ENCODE measurements at regions not wholly inside any gene's neighbourhood (a gene's known extent, or its start where the extent isn't known, plus 50 kb on each side); places are given as distances from the start of the nearest gene placed in this dataset.

DNA sequence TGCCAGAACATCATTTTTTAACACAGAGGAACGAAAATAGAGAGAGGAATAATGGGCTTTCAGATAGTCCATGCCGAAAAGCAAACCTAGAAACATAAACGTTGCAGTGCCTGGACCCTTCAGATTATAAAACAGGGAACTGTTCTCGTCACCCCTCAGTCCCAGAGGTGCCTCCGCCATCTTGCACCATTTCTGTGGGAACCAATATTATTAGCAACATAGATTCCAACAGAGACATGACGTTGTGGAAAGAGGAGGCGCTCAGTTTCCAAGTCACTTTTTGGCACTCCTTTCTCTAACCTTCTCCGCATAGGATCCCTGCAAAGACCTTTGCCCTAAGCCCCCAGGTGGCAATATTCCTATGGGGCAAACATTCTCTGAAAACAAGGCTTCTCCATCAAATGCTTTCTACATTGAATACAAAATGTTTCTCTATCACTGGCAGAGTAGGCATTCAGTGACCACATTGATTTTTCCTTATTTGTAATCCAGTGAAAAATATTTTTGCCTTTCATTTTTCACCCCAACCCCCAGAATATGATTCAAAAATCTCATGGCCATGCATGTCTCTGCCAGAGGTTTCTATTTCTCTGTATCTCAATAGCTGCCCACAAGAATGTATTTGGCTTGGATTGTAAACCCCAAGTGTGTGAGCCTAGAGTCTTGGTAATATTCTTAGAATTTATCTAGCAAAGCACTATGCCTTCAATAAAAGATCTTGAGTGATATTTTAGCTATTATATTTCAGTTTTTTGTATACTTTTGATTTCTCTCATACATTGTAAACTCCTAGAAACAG lies 500.8 kb upstream of the WWC1 start:
- no peak for DNase-seq (ENCODE audit: low read depth)

DNA sequence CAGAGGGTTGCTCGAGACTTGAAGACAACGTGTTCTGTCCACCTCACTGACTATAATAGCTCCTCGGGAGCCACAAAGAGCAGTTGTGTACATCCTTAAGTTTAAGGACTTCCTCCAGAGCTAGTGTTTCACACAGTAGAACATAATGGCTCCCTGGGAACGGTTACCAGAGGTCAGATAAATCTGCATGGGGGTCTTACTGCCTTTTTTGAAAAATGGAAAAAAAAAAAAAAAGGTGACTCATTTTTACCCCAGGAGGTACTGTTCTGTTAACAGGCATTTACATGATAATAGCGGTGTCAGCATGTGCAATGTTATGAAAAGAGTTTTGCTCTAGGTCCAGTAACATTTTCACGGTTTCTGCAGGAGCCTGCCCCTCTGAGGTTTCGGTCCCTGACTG lies 498.9 kb upstream of the WWC1 start:
- DNase-seq (ENCODE audit: low read depth) = no peak

DNA sequence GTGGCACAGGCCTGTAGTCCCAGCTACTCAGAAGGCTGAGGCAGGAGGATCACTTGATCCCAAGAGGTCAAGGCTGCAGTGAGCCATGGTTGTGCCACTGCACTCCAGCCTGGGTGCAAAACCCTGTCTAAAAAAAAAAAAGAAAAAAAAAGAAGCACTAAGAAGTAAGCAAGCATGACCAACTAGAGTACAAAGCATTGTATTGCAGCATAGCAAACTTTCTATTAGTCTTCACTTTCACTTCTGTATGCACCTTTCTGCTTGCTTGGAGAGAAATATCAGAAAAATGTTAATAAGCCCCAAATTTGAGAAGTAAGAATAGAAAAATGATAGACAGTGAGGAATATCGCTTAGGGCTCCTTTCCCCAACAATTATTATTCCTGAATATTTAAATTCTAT lies 497.7 kb upstream of the WWC1 start:
- no peak for DNase-seq (ENCODE audit: low read depth)

DNA sequence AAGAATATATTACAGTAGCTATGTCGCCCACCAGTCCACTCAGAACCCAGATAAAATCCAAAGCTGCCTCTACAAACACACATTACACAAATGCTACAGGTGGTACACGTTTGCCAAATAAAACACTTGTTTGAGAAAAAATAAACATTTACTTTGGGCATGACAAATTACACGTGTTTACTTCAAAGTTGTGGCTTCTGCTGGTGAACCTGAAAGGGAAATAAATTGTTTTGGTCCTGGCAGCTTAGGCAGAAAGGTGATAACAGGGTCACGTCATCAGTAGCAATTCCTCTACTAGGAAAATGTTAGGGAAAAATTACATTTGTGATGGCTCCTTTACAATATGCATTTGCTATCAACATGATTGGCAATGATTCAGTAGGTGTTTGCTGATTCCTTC lies 497.3 kb upstream of the WWC1 start:
- DNase-seq (ENCODE audit: low read depth) = no peak

DNA sequence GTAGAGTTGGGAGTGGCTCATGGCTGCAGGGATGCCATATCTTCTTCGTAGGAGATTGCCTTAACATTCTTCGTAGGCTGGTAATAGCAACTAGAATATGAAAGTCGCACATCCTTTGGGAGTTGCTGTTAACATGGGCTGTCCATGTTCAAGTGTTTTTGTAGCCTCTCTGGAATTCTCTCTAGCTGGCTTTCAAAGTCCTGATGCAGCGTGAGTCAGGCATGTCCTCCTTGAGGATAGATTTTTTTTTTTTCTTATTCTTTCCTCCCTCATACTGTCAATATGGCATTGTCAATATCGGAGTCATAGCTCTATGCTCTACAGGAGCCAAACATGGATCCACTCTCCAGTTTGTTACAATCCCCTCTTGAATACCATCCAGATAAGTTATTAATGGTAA lies 494.8 kb upstream of the WWC1 start:
- no peak for DNase-seq (ENCODE audit: low read depth)

DNA sequence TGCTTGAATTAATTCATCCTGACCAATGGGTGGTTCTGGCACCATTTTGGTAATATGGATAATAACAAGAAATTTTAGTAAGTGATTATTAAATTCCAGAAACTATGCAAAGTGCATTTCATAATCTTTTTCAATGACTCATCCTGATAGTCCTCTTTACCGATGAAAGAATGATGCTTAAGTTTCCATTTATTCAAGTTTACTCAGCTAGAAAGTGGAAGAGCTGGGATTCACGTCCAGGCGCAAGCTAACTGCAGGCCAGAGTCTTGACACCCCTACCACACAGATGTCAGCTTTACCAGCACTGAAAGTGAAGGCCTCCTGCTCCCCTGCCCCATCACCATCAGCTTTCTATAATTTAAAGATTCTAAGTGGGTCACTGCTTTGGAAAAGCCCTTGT lies 493.5 kb upstream of the WWC1 start:
- DNase-seq (ENCODE audit: low read depth) = no peak

DNA sequence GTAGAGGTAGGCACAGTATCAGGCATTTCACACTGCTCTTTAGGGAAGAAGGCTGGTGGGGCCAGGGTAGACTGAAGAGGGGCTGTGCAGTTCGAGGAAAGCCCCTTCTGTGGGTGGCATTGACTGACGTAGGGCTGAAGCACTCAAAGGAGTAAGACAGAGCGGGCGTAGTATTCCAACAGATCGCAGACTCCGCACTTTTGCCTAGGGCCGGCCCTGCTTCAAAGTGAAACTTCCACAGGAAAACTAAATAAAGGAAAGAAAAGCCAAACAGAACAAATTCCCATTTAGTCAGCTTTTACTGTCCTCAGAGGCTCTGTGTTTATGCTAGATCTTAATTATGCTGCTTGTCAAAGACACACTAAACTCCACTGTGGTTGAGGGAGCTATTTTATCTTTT lies 493.0 kb upstream of the WWC1 start:
- DNase-seq (ENCODE audit: low read depth) = no peak

DNA sequence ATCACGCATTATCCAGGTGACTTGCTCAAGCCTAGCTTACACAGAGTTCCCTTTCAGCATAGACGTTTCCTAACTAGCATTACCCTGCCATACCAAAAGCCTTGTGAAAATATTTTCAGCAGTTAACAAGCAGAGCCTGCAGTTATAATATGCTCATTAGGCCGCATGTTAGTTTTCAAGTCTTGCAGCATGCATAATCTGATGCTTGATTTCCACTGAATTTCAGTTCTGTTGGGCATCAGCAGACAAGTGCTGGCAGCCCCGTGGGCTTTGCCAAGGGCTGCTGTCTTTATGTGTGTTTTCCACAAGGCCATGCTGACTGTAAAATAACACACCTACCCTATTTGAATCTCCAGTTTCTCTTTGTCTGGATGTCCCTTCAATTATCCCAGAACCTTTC lies 491.0 kb upstream of the WWC1 start:
- no peak for DNase-seq (ENCODE audit: low read depth)

DNA sequence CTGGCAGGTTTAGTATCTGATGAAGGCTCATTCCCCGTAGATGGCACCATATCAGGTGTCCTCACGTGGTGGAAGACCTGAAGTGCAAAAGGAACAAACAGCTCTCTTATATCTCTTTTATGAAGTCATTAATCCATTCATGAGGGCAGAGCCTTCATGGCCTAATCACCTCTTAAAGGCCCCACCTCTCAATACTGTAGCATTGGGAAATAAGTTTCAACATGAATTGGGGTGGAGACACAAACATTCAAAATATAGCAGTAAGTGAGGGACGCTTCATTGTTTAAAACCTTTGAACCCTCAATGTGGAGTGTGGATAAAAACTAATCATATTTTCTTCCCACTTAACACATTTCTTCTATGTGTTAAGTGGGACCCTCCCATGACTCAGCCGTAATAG lies 489.4 kb upstream of the WWC1 start:
- no peak for DNase-seq (ENCODE audit: low read depth)

DNA sequence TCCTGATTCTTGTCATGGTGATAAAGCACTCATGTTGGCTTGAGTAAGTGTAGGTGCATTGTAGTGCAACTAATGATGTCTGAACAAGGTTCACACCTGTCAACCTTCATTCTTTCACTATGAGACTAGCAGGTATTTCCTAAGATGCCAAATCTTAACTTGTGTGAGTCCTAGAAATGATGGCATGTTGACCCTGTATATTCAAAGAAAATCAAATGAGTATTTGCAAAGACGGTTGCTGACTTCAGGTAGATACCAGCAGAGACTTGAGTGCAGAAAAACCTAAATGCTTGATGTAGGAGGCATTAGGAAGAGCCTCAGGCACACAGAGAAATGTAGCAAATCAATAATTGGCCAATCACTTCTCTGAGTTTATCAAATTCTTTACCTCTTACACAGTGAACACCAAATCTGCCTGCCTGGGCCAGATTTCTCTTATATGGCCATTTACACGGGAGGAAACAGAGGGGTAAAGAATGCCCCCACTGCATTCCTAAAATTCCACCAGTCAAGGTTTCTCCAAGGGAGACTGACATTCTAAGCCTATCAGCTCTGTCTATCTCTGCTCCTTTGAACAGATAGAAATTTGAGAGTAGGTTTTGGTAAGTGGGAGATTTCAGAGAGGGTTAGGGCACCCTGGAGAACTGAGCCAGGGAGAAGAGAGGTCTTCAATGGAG lies 488.6 kb upstream of the WWC1 start:
- no peak for DNase-seq (ENCODE audit: low read depth)

DNA sequence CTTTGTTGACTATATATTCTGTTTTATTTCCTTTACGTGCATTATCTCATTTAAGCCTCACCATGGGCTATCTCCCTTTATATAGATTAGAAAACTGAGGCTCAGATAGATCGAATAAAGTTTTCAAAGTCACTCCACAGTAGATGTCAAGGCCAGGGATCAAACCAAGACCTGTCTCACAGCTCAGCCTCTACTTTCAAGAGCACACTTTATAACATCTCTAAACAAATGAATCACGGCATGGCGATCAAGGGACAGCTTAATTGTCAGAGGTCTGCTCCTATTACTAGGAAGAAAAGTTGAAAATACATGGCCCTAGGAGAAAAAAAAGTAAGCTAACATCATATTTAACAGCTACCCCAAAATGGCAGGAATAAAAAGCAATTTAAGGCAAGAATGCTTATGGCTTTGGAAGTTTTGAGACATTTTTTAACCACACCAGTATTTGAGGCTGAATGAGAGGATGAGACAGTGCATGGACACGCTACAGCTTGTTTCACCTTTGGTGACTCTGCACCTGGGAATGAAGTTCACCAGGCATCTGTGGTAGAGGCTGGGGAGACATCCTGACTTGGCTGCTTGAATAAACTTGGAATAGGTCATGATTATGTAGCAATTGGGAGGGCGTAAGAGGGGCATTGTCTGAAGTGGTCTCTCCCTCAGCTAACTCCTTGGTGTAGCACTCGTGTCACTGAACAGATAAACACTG lies 486.8 kb upstream of the WWC1 start:
- DNase-seq (ENCODE audit: low read depth) = no peak

DNA sequence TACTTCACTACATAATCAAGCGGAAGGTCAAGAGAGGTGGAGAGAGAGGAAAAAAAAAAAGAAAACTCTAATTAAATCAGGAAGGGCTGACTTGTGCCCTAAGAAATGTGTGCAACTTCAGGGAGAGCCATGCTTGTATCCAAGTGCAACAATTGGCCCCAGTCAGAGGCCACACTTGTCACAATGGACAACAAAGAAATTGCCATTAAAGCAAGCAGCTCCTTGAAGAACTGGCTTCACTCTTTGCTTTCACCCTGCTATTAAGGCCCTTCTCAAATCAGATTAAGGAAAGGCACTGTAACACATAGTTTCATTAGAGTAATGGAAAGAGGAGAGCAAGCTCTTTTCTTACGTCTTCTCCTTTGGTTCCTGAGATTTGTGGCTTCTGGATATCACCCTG lies 480.9 kb upstream of the WWC1 start:
- DNase-seq (ENCODE audit: low read depth) = no peak

DNA sequence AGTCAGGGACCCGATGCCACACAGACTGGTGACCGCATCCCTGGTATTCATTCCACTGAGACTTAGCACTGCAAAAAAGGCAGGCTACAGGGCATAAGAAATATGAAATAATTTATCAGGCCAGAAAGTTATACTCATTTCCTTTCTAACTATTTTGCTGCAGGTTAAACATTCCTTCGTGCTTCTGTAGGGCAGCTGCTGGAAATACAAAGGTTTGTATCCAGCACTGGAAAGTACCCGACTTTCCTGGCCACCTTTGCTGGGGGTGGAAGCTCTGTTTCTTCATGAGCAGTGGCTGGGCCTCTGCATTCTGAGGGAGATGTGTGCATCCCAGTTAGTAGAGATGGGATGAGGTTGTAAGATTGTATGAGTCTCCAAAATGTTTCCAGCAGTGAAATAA lies 478.6 kb upstream of the WWC1 start:
- DNase-seq (ENCODE audit: low read depth) = no peak

DNA sequence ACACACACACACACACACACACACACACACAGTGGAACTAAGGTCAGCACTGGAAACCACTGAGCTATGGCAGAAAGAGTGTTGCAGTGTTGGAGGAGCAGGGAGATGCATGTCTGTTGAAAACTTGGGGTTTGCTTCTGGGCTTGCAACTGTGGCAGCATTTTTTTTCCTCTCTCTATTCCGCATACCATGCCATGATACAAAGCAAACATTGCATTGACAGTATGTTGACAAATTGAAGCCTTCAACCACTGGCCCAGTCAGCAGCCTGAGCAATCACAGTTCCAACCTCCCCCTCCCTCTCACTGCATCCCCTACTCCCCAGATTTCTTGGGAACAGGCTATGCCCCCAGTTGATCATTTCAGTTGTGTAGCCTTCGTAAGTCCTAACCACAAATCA lies 478.1 kb upstream of the WWC1 start:
- DNase-seq (ENCODE audit: low read depth) = no peak

DNA sequence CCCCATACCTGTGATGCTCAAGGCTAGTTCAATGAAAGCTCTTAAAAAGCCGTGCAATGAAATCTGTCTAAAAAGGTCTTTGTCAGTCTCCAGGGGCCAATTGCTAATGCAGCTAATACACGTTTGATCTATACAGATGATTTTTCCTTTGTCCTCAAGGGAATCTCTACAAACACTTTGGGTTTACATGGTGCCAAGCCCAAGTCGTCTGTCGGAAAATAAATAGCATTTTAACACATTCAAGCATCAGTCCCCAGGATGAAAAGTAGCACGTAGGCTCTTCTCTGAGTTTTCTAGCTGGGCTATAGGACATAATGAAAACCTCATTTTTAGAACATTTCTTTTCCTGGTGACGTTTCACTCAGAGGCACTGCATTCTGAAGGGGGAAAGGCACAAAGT lies 477.4 kb upstream of the WWC1 start:
- DNase-seq (ENCODE audit: low read depth) = no peak

DNA sequence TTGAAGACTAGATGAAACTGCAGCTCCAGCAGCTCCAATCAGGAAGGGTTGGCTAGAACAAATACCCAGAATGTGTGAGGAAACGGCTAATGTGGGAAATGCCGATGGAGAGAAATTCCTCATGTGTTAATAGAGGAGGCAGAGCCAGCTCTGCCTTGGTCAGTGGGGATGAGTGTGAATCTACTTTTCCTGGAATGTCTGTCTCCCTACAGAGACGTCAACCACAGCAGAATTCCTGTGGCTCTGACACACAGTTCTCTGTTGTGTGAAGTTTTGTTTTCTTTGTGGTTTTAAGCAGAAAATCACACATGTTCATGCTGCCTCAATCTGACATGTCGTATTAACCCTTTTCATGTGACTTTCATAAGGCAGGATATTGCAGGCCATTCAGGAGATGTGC lies 476.6 kb upstream of the WWC1 start:
- no peak for DNase-seq (ENCODE audit: low read depth)

DNA sequence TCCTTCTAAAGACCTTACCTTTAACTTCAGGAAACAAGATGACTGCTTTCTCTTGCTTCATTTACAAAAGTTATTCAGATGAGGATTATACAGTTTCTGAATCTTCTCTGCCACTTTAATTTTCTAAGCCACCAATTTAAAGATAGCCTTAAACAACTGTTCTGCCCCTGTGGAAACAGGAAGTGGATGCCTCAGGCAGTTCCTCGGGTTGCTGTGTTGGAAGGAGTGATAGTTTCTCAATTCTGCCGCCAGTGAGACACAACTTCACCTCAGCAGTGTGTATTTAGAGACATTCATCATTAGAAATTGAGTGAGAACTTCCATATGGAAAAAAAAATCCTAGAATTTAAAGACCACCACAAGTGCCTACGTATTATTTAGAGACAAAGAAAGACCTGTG lies 475.1 kb upstream of the WWC1 start:
- DNase-seq (ENCODE audit: low read depth) = no peak

DNA sequence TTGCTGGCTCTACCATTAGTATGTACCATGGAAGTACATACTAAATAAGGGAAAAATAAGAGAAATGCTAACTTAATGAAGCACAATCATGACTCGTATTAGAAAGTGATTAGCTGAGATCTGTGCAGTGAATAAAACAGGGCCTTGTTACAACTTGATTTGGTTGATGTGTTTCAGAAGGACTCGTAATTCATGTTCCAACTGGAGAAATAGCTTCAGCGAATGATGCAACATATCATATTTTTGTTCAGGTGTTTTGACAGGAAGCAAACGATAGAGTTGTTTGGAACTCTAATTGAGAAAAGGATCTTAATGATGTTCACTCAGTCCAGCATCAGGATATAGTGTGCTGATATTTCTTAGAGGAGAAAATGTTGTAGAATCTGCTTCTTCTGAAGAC lies 474.6 kb upstream of the WWC1 start:
- DNase-seq (ENCODE audit: low read depth) = no peak

DNA sequence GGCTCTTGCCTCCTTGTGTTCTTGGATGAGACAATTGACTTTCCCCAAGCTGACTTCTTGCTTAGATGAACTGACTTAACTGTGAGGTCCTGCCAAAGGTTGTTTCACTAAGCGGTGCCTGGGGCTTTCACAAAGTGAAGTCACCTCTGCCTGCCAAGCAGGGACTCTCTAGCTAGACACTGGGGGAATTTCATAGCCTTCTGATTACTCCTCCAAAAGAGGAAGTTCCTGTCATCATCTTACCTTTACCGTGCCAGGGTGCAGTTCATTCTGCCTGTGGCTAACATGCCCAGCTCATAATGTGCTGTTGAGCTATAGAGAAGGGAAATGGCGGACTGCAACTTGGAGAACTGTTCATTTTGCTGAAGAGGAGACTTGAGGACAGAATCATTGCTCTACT lies 472.0 kb upstream of the WWC1 start:
- DNase-seq (ENCODE audit: low read depth) = no peak

DNA sequence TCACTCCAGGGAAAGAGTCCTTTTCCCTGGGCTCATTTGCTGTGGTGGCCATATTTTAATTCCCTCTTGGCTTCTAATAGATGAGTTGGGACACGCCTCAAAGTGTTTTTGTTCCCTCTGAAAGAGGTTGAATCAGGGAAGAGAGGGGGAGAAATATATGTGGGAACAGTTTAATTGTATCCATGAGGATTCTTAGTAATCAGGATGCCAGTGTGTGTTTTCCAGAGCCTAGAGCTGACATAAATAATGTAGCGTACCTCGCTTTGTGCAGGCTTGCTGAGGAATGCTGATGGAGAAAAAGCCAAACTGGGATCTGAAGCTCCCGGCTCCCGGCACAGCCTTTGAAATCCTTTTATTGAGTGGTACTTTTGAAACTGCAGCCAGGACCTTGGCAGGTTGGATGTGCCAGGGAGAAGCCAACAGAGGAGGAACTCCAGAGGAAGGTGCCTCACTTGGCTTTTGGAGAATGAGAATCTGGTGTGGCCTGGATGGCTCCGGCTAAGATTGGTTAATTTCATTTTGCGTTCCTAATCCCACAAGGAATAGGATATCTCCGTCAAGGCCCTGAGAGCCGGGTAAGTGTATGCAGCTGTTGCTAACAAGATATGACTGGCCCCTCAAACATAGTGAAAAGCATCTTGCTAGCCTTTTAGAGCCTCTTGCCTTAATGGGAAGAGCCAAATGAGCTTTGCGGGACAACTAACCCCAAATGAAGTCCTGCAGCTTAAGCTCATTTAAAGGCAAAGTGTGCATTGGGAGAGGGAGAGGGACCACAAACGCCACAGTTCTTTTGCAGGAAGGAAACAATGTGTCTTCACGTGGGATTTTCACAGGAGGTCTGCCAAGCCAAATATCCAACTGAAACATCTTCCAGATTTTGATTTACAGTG lies 471.1 kb upstream of the WWC1 start:
- DNase-seq (ENCODE audit: low read depth) = no peak

DNA sequence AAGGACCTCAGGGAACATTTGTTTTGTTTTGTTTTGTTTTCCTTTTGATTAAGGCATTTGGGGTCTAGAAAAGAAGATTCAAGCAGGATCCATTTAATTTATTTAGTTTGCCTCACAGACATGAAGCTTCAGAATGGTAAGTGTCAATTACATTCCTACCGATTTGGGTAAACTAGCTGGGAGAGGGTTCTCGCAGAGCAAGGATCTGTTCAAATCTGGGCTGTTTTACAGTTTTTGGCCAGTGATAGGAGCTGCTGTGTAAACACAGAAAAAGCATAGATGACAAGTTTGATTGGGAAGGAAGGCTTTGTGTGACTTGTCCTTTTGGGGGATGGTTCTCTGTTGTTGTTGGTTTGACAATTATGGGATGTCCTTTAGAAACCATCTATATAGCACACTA lies 470.3 kb upstream of the WWC1 start:
- DNase-seq (ENCODE audit: low read depth) = no peak

DNA sequence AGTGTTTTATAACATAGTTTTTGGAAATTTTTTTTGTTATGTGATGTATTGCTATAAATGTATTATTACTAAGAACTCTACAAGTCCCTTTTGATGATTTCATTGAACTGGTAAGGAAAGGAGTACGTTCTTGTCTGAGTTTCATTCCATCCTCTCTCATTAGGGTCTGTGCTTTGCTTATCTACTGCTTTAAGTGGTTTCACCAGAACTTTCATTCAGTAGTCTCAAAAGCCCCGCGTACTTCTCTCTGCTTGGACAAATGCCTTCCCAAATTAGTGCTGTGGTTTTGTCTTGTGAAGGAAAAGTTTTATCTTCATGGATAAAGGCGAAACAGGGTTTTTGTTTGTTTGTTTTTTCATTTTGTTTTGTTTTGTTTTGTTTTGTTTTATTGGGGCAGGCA lies 469.8 kb upstream of the WWC1 start:
- no peak for DNase-seq (ENCODE audit: low read depth)
